OCI-LY1 (cell line): ENCODE measurements at regions not wholly inside any gene's neighbourhood (a gene's known extent, or its start where the extent isn't known, plus 50 kb on each side); places are given as distances from the start of the nearest gene placed in this dataset.

Source experiments
- EZH2 ChIP-seq: fragments of 200-600 bp; sonication (generic), shearing (Covaris generic); IDR thresholded peaks from 2 replicates; pipeline ENCODE4 v1.8.0; 2017; ENCODE audit warnings: borderline replicate concordance, mixed run types, mild to moderate bottlenecking, antibody characterized with exemption, low read length, moderate library complexity, mixed read lengths
- TF ChIP-seq, protein P1 (sequence below): fragments of 200-600 bp; sonication (generic), shearing (Covaris generic); IDR thresholded peaks from 2 replicates; pipeline ENCODE4 v1.5.1; 2017; ENCODE audit warnings: mild to moderate bottlenecking, antibody characterized with exemption, low read length, moderate library complexity, mixed read lengths

DNA sequence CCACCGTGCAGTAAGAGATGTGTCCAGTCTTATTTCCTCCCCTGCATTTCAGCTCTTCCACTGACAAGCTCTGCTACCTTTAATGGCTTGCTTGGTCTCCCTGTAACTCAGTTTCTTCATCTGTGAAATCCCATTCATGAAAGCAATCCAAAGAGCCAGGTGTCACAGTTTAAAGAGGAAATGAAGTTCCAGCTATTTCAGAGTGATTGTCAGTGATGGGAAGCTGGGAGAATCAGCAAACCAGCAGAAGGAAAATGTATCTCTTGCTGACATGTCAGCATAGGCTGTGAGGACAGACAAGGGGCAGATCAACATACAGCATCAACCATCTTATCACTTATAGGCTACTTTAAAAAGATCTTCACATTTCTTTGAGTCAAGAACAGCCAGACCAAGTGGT lies 445.3 kb downstream of the ADRA2A start:
- TF ChIP-seq, protein P1, sequence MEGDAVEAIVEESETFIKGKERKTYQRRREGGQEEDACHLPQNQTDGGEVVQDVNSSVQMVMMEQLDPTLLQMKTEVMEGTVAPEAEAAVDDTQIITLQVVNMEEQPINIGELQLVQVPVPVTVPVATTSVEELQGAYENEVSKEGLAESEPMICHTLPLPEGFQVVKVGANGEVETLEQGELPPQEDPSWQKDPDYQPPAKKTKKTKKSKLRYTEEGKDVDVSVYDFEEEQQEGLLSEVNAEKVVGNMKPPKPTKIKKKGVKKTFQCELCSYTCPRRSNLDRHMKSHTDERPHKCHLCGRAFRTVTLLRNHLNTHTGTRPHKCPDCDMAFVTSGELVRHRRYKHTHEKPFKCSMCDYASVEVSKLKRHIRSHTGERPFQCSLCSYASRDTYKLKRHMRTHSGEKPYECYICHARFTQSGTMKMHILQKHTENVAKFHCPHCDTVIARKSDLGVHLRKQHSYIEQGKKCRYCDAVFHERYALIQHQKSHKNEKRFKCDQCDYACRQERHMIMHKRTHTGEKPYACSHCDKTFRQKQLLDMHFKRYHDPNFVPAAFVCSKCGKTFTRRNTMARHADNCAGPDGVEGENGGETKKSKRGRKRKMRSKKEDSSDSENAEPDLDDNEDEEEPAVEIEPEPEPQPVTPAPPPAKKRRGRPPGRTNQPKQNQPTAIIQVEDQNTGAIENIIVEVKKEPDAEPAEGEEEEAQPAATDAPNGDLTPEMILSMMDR = no peak
- no peak for TF ChIP-seq EZH2
